ENCODE measurements at regions not wholly inside any gene's neighbourhood (a gene's known extent, or its start where the extent isn't known, plus 50 kb on each side); places are given as distances from the start of the nearest gene placed in this dataset.

GRCh38 chr4:80145739-80146138 lies 51.6 kb upstream of the PRDM8 start:
- no peaks in the 10 kb centered on the region for H3K27me3 ChIP-seq (ENCODE audit: control insufficient read depth, insufficient read depth, low read length)
- DNase-seq (ENCODE audit: low read depth): no peak
- ChIA-PET POLR2A (no interaction called here), CTCF (no interaction called here)
- H3K4me3 ChIP-seq (ENCODE audit: low read depth, low read length): no peak overlapping the region
- no peak for TF ChIP-seq CTCF (IDR thresholded peaks at IDR 0.05; ENCODE audit: insufficient read depth, low read depth, low read length)
- no peaks in the 10 kb centered on the region for H3K36me3 ChIP-seq (ENCODE audit: control insufficient read depth, insufficient read depth, low read length)

- DNase-seq (ENCODE audit: low read depth): no peak
- CTCF ChIA-PET: interaction anchor here (0.6 kb wide), 1 partner anchor 27 kb away, joined by 4 read pairs; no protein-coding TSS in a partner anchor
- POLR2A ChIA-PET: no interaction called here
- no peak overlapping the region for H3K4me3 ChIP-seq (ENCODE audit: low read depth, low read length)
- no peaks in the 10 kb centered on the region for H3K27me3 ChIP-seq (ENCODE audit: control insufficient read depth, insufficient read depth, low read length)
- TF ChIP-seq CTCF (IDR thresholded peaks at IDR 0.05; ENCODE audit: insufficient read depth, low read depth, low read length): no peak
- no peaks in the 10 kb centered on the region for H3K36me3 ChIP-seq (ENCODE audit: control insufficient read depth, insufficient read depth, low read length)
Measured at GRCh38 chr4:80144676-80145470, 52.4 kb upstream of the PRDM8 start.

- ChIA-PET POLR2A (no interaction called here), CTCF (no interaction called here)
- Histone ChIP-seq H3K27me3 (ENCODE audit: control insufficient read depth, insufficient read depth, low read length) (no peaks in the 10 kb centered on the region), H3K4me3 (ENCODE audit: low read depth, low read length) (no peak overlapping the region), H3K36me3 (ENCODE audit: control insufficient read depth, insufficient read depth, low read length) (no peaks in the 10 kb centered on the region)
- no peak for DNase-seq (ENCODE audit: low read depth)
- no peak for TF ChIP-seq CTCF (IDR thresholded peaks at IDR 0.05; ENCODE audit: insufficient read depth, low read depth, low read length)
Measured at GRCh38 chr4:80143307-80143679, 54.0 kb upstream of the PRDM8 start.

- ChIA-PET CTCF (interaction anchor here (1.1 kb wide), 2 partner anchors 9 to 42 kb away, joined by 3 to 4 read pairs; no protein-coding TSS in a partner anchor), POLR2A (interaction anchor here (1.0 kb wide), 1 partner anchor 11 kb away, joined by 4 read pairs; no protein-coding TSS in a partner anchor)
- no peak for TF ChIP-seq CTCF (IDR thresholded peaks at IDR 0.05; ENCODE audit: insufficient read depth, low read depth, low read length)
Measured at GRCh38 chr4:80142394-80143306, 54.7 kb upstream of the PRDM8 start.

GRCh38 chr4:80141543-80141942 lies 55.8 kb upstream of the PRDM8 start:
- DNase-seq (ENCODE audit: low read depth): no peak
- ChIA-PET CTCF (interaction anchor here (1.1 kb wide), 2 partner anchors 8 to 43 kb away, joined by 3 to 4 read pairs; no protein-coding TSS in a partner anchor), POLR2A (no interaction called here)
- Histone ChIP-seq H3K36me3 (ENCODE audit: control insufficient read depth, insufficient read depth, low read length) (no peaks in the 10 kb centered on the region), H3K4me3 (ENCODE audit: low read depth, low read length) (no peak overlapping the region), H3K27me3 (ENCODE audit: control insufficient read depth, insufficient read depth, low read length) (no peaks in the 10 kb centered on the region)
- TF ChIP-seq CTCF (IDR thresholded peaks at IDR 0.05; ENCODE audit: insufficient read depth, low read depth, low read length): no peak

More at GRCh38 chr4:80142394-80143306, 54.7 kb upstream of the PRDM8 start:
- Histone ChIP-seq H3K36me3 (ENCODE audit: control insufficient read depth, insufficient read depth, low read length) (no peaks in the 10 kb centered on the region), H3K4me3 (ENCODE audit: low read depth, low read length) (no peak overlapping the region), H3K27me3 (ENCODE audit: control insufficient read depth, insufficient read depth, low read length) (no peaks in the 10 kb centered on the region)
- DNase-seq (ENCODE audit: low read depth): no peak
